GM21576 (cell line): ENCODE measurements at regions not wholly inside any gene's neighbourhood (a gene's known extent, or its start where the extent isn't known, plus 50 kb on each side); places are given as distances from the start of the nearest gene placed in this dataset.

Source experiments
- ATAC-seq: cut with Tn5 transposase; IDR thresholded peaks from one replicate; pipeline ENCODE4 v1.9.1; 2021; ENCODE audit warnings: mild to moderate bottlenecking, moderate library complexity; ENCODE audit not compliant: unreplicated experiment

GRCh38 chr16:73240920-73241319 is 193.0 kb upstream of the ZFHX3 start:
- no peak for ATAC-seq

GRCh38 chr16:73237601-73238000 is 189.7 kb upstream of the ZFHX3 start:
- no peak for ATAC-seq

- ATAC-seq = no peak
These were observed 186.6 kb upstream of the ZFHX3 start for GRCh38 chr16:73234496-73234895.

- ATAC-seq = no peak
These were observed 186.0 kb upstream of the ZFHX3 start for GRCh38 chr16:73233846-73234424.

- ATAC-seq = no peak
These were observed 185.4 kb upstream of the ZFHX3 start for GRCh38 chr16:73233329-73233765.

- ATAC-seq = no peak
These were observed 184.8 kb upstream of the ZFHX3 start for GRCh38 chr16:73232555-73233328.

- no peak for ATAC-seq
These were observed 184.1 kb upstream of the ZFHX3 start for GRCh38 chr16:73231944-73232554.

- ATAC-seq = no peak
These were observed 183.5 kb upstream of the ZFHX3 start for GRCh38 chr16:73231379-73231778.

- no peak for ATAC-seq
These were observed 182.7 kb upstream of the ZFHX3 start for GRCh38 chr16:73230651-73231050.

GRCh38 chr16:73228649-73229048 is 180.7 kb upstream of the ZFHX3 start:
- no peak for ATAC-seq

GRCh38 chr16:73226675-73227074 is 178.7 kb upstream of the ZFHX3 start:
- ATAC-seq = no peak

GRCh38 chr16:73225983-73226382 is 178.1 kb upstream of the ZFHX3 start:
- ATAC-seq = no peak

GRCh38 chr16:73220836-73221235 is 172.9 kb upstream of the ZFHX3 start:
- no peak for ATAC-seq

DNA sequence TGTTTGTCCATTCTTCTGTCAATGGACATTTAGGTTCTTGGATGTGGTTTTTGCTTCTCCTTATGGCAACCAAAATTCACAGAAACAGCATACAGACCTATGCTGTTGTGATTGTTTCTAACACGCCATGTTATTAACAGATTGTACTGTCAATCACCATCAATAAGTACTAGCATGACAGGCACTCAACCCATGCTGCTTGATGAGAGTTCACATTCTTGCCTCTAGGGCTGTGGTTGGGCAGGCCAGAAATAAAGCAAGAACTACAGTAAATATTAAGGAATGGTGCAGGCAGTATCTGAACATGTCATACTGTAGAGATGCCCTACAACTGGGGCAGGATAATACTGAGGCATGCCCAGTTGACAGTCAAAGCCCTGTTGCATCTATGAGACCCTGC is 171.2 kb upstream of the ZFHX3 start:
- no peak for ATAC-seq

- no peak for ATAC-seq
These were observed 169.7 kb upstream of the ZFHX3 start for GRCh38 chr16:73217654-73218053.

- ATAC-seq = no peak
These were observed 169.0 kb upstream of the ZFHX3 start for GRCh38 chr16:73216932-73217331.

DNA sequence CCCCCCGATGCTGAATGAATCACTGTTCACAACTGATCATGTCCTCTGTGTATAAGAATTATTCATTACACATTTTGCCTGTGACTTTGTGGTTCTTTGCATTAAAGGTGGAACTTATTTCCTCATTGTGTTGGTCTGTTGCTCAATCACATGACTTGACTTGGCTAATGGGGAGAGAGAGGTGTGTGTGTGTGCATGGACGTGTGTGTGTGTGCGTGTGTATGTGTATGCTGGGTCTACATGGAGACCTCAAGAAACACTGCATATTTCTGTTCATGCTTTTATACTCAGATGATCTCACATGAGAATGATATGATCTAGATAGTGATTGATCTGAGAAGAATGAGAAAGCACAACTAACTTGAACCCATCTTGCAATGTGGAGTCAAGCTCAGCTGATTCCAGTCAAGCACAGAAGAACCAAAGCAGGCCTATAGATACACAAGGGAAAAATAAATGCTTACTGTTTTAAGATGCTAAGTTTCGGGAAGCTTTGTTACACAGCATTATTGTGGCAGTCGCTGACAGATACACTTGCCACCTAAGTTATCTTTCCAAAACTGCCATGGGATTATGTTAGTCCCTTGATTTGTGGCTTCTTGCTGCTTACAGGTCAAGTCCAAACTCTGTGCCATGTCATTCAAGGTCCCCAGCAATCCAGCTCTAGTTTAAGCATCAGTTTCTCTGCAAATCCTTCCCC is 167.9 kb upstream of the ZFHX3 start:
- ATAC-seq = no peak

DNA sequence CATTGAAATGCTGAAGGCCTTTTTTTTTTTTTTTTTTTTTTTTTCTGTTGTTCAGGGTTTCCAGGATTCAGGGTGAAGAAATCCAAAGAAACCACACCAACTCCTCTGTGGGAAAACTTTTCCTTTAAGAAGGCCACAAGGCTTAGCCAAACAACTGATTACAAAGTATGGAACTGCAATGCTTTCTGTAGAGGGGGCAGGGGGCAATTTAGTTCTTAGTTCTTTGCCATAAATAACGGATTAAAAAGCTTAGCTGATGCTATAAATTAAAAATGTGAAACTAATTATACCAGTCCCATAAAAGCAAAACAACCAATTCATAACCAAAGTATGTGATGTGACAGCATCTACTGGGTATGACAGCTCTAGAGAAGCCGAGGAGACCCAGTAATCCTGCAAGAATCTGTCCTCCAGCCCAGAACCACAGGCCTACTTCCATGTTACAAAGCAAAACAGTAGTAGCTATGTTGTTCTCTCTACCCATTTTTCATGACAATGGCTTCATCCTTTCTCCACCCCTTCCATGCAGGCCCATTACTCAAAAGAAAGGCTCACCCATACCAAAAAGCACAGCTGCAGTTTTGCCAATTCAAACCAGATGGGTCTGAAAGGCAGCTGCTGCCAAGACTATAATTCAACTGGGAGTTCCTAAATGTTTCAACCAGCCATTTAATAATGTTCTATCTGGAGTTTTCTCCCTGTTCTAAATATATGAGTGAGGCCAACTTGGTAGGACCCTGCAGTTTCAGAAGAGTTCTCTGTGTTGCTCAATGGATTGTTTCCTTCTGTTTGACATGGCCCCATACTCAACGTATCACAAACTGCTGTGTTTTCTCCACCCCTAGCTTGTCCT is 167.1 kb upstream of the ZFHX3 start:
- no peak for ATAC-seq

DNA sequence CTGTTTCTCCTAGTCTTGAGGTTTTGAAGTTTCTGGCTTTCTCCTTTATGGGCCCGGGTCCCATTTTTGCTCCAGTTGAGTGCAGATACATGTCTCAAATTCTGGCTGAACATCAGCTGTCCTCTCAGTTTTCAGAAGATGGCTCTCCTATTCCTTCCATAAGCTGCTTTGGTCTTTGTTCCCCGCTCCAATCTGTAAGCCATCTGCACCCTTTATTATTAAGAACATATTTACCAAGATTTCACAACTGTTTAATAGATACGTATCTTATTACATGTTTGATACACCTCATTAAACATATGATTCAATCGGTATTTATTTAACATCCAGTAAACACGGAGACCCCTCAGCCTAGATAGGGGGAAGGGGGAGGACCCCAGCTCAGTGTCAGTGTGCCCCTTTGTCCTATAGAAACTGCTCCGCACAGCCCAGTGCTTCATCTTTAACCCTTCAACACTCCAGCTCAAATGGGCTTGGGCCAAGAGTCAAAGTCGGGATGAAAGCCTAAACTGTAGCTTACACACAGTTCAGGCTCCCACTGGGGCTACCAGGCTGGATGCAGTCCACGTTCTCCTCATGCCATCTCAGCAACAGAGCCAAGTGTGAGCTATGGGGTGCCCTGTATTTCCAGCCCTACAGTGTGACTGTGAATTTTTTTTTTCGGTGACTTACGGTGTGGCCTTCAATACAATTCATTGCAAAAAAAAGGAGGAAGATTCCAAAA is 166.0 kb upstream of the ZFHX3 start:
- no peak for ATAC-seq

DNA sequence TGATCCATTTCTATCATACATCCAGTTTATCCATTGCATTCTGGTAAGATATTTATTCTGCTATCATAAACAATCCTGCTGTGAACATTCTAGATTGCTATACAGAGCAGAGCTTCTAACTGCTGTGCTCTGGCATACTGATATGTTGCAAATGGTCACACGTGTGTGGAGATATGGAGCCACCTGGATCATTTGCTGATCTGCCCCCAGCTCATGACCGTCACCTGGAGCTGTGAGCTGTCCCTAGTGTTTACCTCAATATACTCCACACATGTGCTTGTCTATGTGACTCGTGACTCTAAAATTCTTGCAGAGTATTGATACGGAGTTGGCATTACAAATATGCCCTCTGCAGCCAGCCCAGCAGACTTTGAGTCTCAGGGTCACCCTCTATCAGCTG is 164.5 kb upstream of the ZFHX3 start:
- no peak for ATAC-seq
